Large intestine (tissue), 3 donors: ENCODE measurements at regions not wholly inside any gene's neighbourhood (a gene's known extent, or its start where the extent isn't known, plus 50 kb on each side); places are given as distances from the start of the nearest gene placed in this dataset.

Source experiments
- DNase-seq, 2 donors: peaks; one replicate each; pipeline versions ENCODE4 v3.0.0 to v3.0.0-alpha.2; 2013
- H3K27ac ChIP-seq: one replicate; pipeline ENCODE4 v1.5.1; 2013; ENCODE audit warnings: low read length
- H3K27me3 ChIP-seq: 2 replicates; pipeline ENCODE4 v1.6.1; 2013; ENCODE audit warnings: low read length; ENCODE audit not compliant: control insufficient read depth, insufficient read depth
- H3K36me3 ChIP-seq: 2 replicates; pipeline ENCODE4 v1.6.1; 2013; ENCODE audit warnings: low read length; ENCODE audit not compliant: control insufficient read depth, insufficient read depth
- H3K4me1 ChIP-seq: one replicate; pipeline ENCODE4 v1.6.1; 2013; ENCODE audit warnings: low read length; ENCODE audit not compliant: control insufficient read depth, insufficient read depth
- H3K4me3 ChIP-seq: one replicate; pipeline ENCODE4 v1.5.1; 2013; ENCODE audit warnings: low read length
- H3K9me3 ChIP-seq: one replicate; pipeline ENCODE4 v1.6.1; 2013; ENCODE audit warnings: mild to moderate bottlenecking, low read depth, low read length, moderate library complexity; ENCODE audit not compliant: control insufficient read depth
- WGBS: methylation state at CpG from one replicate; pipeline ENCODE4 v1.1.5; 2013; ENCODE audit warnings: low lambda C conversion rate; ENCODE audit not compliant: insufficient coverage; 5-methylcytosine and 5-hydroxymethylcytosine counted together

GRCh38 chr2:16121231-16121985, 181.1 kb downstream of the MYCN start:
- Histone ChIP-seq H3K9me3 (no peaks in the 10 kb centered on the region), H3K36me3 (no peaks in the 10 kb centered on the region), H3K4me3 (no peak overlapping the region), H3K27ac (no peak overlapping the region), H3K27me3 (no peaks in the 10 kb centered on the region), H3K4me1 (peaks cover 32% of the 10 kb centered on the region)
- WGBS: 100% methylated on average over 2 of the region's 7 CpGs
- peak in 1 of 2 donors; percentile 0 for DNase-seq

GRCh38 chr2:16120591-16121180, 180.3 kb downstream of the MYCN start:
- DNase-seq: no peak
- H3K27me3 ChIP-seq: no peaks in the 10 kb centered on the region
- no peaks in the 10 kb centered on the region for H3K36me3 ChIP-seq
- peaks cover 34% of the 10 kb centered on the region for H3K4me1 ChIP-seq
- H3K9me3 ChIP-seq: no peaks in the 10 kb centered on the region
- H3K27ac ChIP-seq: no peak overlapping the region
- H3K4me3 ChIP-seq: no peak overlapping the region

GRCh38 chr2:16119741-16120140, 179.4 kb downstream of the MYCN start:
- Histone ChIP-seq H3K4me3 (no peak overlapping the region), H3K4me1 (peaks cover 34% of the 10 kb centered on the region), H3K36me3 (no peaks in the 10 kb centered on the region), H3K27me3 (no peaks in the 10 kb centered on the region), H3K9me3 (no peaks in the 10 kb centered on the region), H3K27ac (no peak overlapping the region)
- WGBS: 71% methylated on average over 3 of the region's 3 CpGs
- DNase-seq: no peak

- Histone ChIP-seq H3K27ac (no peak overlapping the region), H3K4me3 (no peak overlapping the region), H3K4me1 (peaks cover 35% of the 10 kb centered on the region), H3K27me3 (no peaks in the 10 kb centered on the region), H3K9me3 (no peaks in the 10 kb centered on the region), H3K36me3 (no peaks in the 10 kb centered on the region)
- WGBS: 94% methylated on average over 2 of the region's 5 CpGs
- no peak for DNase-seq
These were observed 178.6 kb downstream of the MYCN start for GRCh38 chr2:16118611-16119590.

- Histone ChIP-seq H3K36me3 (no peaks in the 10 kb centered on the region), H3K4me3 (no peak overlapping the region), H3K27me3 (no peaks in the 10 kb centered on the region), H3K4me1 (peaks cover 28% of the 10 kb centered on the region), H3K27ac (no peak overlapping the region), H3K9me3 (no peaks in the 10 kb centered on the region)
- no peak for DNase-seq
- 80% methylated on average over 1 of the region's 9 CpGs for WGBS
These were observed 177.7 kb downstream of the MYCN start for GRCh38 chr2:16117791-16118610.

GRCh38 chr2:16117021-16117700, 176.8 kb downstream of the MYCN start:
- H3K27ac ChIP-seq: no peak overlapping the region
- no peaks in the 10 kb centered on the region for H3K27me3 ChIP-seq
- H3K9me3 ChIP-seq: no peaks in the 10 kb centered on the region
- WGBS: no CpG with 5 or more reads among the region's 9 CpGs
- H3K4me3 ChIP-seq: no peak overlapping the region
- H3K4me1 ChIP-seq: peaks cover 27% of the 10 kb centered on the region
- H3K36me3 ChIP-seq: no peaks in the 10 kb centered on the region
- DNase-seq: no peak

- H3K27me3 ChIP-seq: no peaks in the 10 kb centered on the region
- 71% methylated on average over 1 of the region's 7 CpGs for WGBS
- no peak overlapping the region for H3K4me3 ChIP-seq
- DNase-seq: no peak
- peaks cover 27% of the 10 kb centered on the region for H3K4me1 ChIP-seq
- no peaks in the 10 kb centered on the region for H3K9me3 ChIP-seq
- no peaks in the 10 kb centered on the region for H3K36me3 ChIP-seq
- peak overlapping the region; percentile 91 for H3K27ac ChIP-seq
These were observed 175.8 kb downstream of the MYCN start for GRCh38 chr2:16115881-16116830.

GRCh38 chr2:16115291-16115690, 174.9 kb downstream of the MYCN start:
- Histone ChIP-seq H3K9me3 (no peaks in the 10 kb centered on the region), H3K27me3 (no peaks in the 10 kb centered on the region), H3K4me1 (peaks cover 27% of the 10 kb centered on the region), H3K36me3 (no peaks in the 10 kb centered on the region), H3K4me3 (no peak overlapping the region), H3K27ac (peak overlapping the region; percentile 91)
- WGBS: 92% methylated on average over 2 of the region's 4 CpGs
- no peak for DNase-seq

GRCh38 chr2:16114836-16115235, 174.5 kb downstream of the MYCN start:
- no CpG with 5 or more reads among the region's 8 CpGs for WGBS
- H3K4me3 ChIP-seq: no peak overlapping the region
- peak; percentile 88 to 95 for DNase-seq
- no peaks in the 10 kb centered on the region for H3K9me3 ChIP-seq
- H3K27ac ChIP-seq: peak overlapping the region; percentile 91
- H3K4me1 ChIP-seq: peaks cover 27% of the 10 kb centered on the region
- H3K27me3 ChIP-seq: no peaks in the 10 kb centered on the region
- H3K36me3 ChIP-seq: no peaks in the 10 kb centered on the region
